ENCODE measurements at regions not wholly inside any gene's neighbourhood (a gene's known extent, or its start where the extent isn't known, plus 50 kb on each side); places are given as distances from the start of the nearest gene placed in this dataset.

- H3K36me3 ChIP-seq (replicated peaks in 1 of 2; ENCODE audit: control insufficient read depth in 1 of 2, insufficient read depth in 2 of 2, low read length in 1 of 2) = no peaks in the 10 kb centered on the region
- no peaks in the 10 kb centered on the region for H3K9me3 ChIP-seq
- peak; percentile 22 for DNase-seq
- peaks cover 37% of the 10 kb centered on the region for H3F3A ChIP-seq (replicated peaks; ENCODE audit: insufficient read depth)
- H3K27me3 ChIP-seq (ENCODE audit: insufficient read depth) = no peaks in the 10 kb centered on the region
- no peaks in the 10 kb centered on the region for H4K20me1 ChIP-seq (ENCODE audit: insufficient read depth)
- peak overlapping the region; percentile 64 to 66 for H3K27ac ChIP-seq (ENCODE audit: low read depth in 2 of 2, low read length in 1 of 2)
- H3K4me2 ChIP-seq = peak overlapping the region; percentile 9; the same call in 1 of the 2 replicates
- no peaks in the 10 kb centered on the region for H3K79me2 ChIP-seq (ENCODE audit: insufficient read depth)
- no peaks in the 10 kb centered on the region for H3K9me2 ChIP-seq
- no peak overlapping the region for H3K9ac ChIP-seq
- ChIA-PET CTCF (interaction anchor here (0.7 to 2.3 kb wide), 8 partner anchors 12 to 337 kb away, joined by 3 to 16 read pairs (median 4); partner anchors contain the start of gene PDZRN3), POLR2A (no interaction called here)
- 44% methylated on average over 5 of the region's 5 CpGs for WGBS (ENCODE audit: low lambda C conversion rate)
- peaks cover 16 to 17% of the 10 kb centered on the region in 2 experiments; a peak in 3 of 4 replicates for H3K4me1 ChIP-seq (ENCODE audit: control insufficient read depth in 1 of 2, insufficient read depth in 2 of 2, low read depth in 1 of 2, low read length in 1 of 2)
- H2AFZ ChIP-seq (ENCODE audit: low read depth) = no peak overlapping the region
- no peak overlapping the region for H3K4me3 ChIP-seq (ENCODE audit: low read depth in 2 of 2, low read length in 1 of 2)
- TF ChIP-seq, protein P1, sequence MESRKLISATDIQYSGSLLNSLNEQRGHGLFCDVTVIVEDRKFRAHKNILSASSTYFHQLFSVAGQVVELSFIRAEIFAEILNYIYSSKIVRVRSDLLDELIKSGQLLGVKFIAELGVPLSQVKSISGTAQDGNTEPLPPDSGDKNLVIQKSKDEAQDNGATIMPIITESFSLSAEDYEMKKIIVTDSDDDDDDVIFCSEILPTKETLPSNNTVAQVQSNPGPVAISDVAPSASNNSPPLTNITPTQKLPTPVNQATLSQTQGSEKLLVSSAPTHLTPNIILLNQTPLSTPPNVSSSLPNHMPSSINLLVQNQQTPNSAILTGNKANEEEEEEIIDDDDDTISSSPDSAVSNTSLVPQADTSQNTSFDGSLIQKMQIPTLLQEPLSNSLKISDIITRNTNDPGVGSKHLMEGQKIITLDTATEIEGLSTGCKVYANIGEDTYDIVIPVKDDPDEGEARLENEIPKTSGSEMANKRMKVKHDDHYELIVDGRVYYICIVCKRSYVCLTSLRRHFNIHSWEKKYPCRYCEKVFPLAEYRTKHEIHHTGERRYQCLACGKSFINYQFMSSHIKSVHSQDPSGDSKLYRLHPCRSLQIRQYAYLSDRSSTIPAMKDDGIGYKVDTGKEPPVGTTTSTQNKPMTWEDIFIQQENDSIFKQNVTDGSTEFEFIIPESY (IDR thresholded peaks at IDR 0.05; ENCODE audit: borderline replicate concordance, low read depth) = no peak
- TF ChIP-seq TCF12 (IDR thresholded peaks at IDR 0.05) (peak; percentile 70), SIN3A (IDR thresholded peaks at IDR 0.05; ENCODE audit: borderline replicate concordance, low read depth, low read length) (no peak), JUND (IDR thresholded peaks at IDR 0.05) (peak; percentile 32; the same call in 1 of the 2 replicates), RAD21 (IDR thresholded peaks at IDR 0.05; ENCODE audit: low read length) (peak; percentile 67), NRF1 (IDR thresholded peaks at IDR 0.05; ENCODE audit: low read depth, low read length) (no peak), RXRA (IDR thresholded peaks at IDR 0.05; ENCODE audit: borderline replicate concordance, low read depth) (no peak), RFX5 (IDR thresholded peaks at IDR 0.05; ENCODE audit: low read length) (no peak), FOXJ3 (CRISPR knock-in tag; IDR thresholded peaks at IDR 0.05) (no peak), TEAD4 (IDR thresholded peaks at IDR 0.05; ENCODE audit: borderline replicate concordance, insufficient read depth) (no peak), FOXM1 (IDR thresholded peaks at IDR 0.05; ENCODE audit: low read depth) (no peak; the same call in 1 of the 2 replicates), EP300 (IDR thresholded peaks at IDR 0.05; ENCODE audit: borderline replicate concordance in 1 of 2, low read depth in 1 of 2, low read length in 1 of 2) (peak; percentile 65 to 70; a peak in 3 of 4 replicates), YY1 (IDR thresholded peaks at IDR 0.05; ENCODE audit: low read depth) (no peak), GABPA (IDR thresholded peaks at IDR 0.05; ENCODE audit: low read depth) (no peak), PBX3 (IDR thresholded peaks at IDR 0.05) (peak; percentile 56; the same call in 1 of the 2 replicates), FOSL2 (IDR thresholded peaks at IDR 0.05; ENCODE audit: borderline replicate concordance, low read depth) (no peak), IRF3 (IDR thresholded peaks at IDR 0.05; ENCODE audit: low read depth, low read length) (no peak), TAF1 (IDR thresholded peaks at IDR 0.05; ENCODE audit: borderline replicate concordance, low read depth, low read length) (no peak), NFIC (IDR thresholded peaks at IDR 0.05; ENCODE audit: borderline replicate concordance) (peak; percentile 27; the same call in 1 of the 2 replicates), USF1 (IDR thresholded peaks at IDR 0.05; ENCODE audit: borderline replicate concordance, low read depth) (no peak), REST (IDR thresholded peaks at IDR 0.05; ENCODE audit: low read depth, low read length) (no peak), RCOR1 (IDR thresholded peaks at IDR 0.05; ENCODE audit: low read length) (0 out of 2 replicates have a peak, but pooled peaks have one; percentile 10), SMC3 (IDR thresholded peaks at IDR 0.05; ENCODE audit: low read depth, low read length) (peak; percentile 40)
- TF ChIP-seq, protein P2, sequence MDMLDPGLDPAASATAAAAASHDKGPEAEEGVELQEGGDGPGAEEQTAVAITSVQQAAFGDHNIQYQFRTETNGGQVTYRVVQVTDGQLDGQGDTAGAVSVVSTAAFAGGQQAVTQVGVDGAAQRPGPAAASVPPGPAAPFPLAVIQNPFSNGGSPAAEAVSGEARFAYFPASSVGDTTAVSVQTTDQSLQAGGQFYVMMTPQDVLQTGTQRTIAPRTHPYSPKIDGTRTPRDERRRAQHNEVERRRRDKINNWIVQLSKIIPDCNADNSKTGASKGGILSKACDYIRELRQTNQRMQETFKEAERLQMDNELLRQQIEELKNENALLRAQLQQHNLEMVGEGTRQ (IDR thresholded peaks at IDR 0.05; ENCODE audit: borderline replicate concordance, low read depth, low read length) = no peak
These were observed 144.0 kb upstream of the PDZRN3 start for GRCh38 chr3:73768524-73769308.
